BE2C (cell line): ENCODE measurements at regions not wholly inside any gene's neighbourhood (a gene's known extent, or its start where the extent isn't known, plus 50 kb on each side); places are given as distances from the start of the nearest gene placed in this dataset.

Experiments
- DNase-seq: peaks from one replicate; pipeline ENCODE4 v3.0.0-alpha.2; 2020
- H3K27me3 ChIP-seq: fragments of 250-450 bp; sonication (Bioruptor Pico); 2 replicates; pipeline ENCODE4 v1.5.1; 2020; ENCODE audit warnings: mild to moderate bottlenecking
- H3K36me3 ChIP-seq: fragments of 250-450 bp; sonication (Bioruptor Pico); 2 replicates; pipeline ENCODE4 v1.5.1; 2020; ENCODE audit warnings: mild to moderate bottlenecking
- H3K4me1 ChIP-seq: fragments of 250-450 bp; sonication (Bioruptor Pico); 2 replicates; pipeline ENCODE4 v1.5.1; 2020
- H3K4me3 ChIP-seq: 2 replicates; pipeline ENCODE4 v1.5.1; 2011; ENCODE audit warnings: low read depth, low read length
- H3K9me3 ChIP-seq: fragments of 250-450 bp; sonication (Bioruptor Pico); 2 replicates; pipeline ENCODE4 v1.5.1; 2020
- TF ChIP-seq, protein P1 (sequence below): IDR thresholded peaks from 2 replicates; pipeline ENCODE4 v1.5.1; 2012; ENCODE audit warnings: mild to moderate bottlenecking, low read depth, low read length

DNA sequence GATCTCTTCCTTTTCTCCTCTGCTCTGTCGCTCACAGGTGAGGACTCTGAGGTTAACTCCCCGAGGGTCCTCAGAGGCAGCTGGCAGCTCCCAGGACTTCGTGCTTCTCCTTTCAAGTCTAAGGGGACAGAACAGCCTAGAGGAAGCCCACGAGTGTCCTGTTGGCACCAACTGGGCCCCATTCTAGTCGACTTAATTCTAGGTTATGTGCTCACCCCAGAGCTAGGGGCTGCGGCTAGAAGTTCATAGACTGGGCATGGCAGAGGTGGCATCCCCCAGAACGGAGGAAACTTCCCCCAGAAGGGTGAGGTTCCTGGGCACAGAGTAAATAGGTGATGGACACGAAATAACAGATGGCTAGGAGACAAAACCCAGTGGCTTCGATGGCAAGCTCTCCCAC, 259.4 kb downstream of the TEX36 start:
- TF ChIP-seq, protein P1, sequence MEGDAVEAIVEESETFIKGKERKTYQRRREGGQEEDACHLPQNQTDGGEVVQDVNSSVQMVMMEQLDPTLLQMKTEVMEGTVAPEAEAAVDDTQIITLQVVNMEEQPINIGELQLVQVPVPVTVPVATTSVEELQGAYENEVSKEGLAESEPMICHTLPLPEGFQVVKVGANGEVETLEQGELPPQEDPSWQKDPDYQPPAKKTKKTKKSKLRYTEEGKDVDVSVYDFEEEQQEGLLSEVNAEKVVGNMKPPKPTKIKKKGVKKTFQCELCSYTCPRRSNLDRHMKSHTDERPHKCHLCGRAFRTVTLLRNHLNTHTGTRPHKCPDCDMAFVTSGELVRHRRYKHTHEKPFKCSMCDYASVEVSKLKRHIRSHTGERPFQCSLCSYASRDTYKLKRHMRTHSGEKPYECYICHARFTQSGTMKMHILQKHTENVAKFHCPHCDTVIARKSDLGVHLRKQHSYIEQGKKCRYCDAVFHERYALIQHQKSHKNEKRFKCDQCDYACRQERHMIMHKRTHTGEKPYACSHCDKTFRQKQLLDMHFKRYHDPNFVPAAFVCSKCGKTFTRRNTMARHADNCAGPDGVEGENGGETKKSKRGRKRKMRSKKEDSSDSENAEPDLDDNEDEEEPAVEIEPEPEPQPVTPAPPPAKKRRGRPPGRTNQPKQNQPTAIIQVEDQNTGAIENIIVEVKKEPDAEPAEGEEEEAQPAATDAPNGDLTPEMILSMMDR, result no peak
- DNase-seq, result no peak
- Histone ChIP-seq H3K9me3 (no peaks in the 10 kb centered on the region), H3K27me3 (no peaks in the 10 kb centered on the region), H3K36me3 (no peaks in the 10 kb centered on the region), H3K4me3 (no peak overlapping the region), H3K4me1 (no peaks in the 10 kb centered on the region)

DNA sequence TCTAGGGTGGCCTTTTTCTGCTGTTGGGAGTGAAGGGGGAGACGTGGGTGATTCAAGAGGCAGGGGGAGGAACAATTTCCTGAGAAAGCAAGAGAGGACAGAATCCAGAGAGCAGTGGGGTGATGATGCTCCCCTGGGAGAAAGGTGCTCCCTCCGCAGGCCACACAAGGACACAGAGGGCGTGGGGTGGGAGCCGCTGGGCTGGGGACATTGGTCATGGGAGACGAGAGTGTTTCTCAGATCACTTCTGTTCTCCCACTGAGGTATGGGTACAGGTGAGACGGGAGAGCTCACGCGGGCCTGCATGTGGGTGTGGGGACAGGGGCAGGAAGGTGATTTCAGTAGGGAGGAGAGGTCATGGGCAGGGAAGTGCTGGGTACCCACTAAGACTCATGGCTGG, 259.5 kb upstream of the CTBP2 start:
- H3K4me1 ChIP-seq, result no peaks in the 10 kb centered on the region
- no peak overlapping the region for H3K4me3 ChIP-seq
- no peaks in the 10 kb centered on the region for H3K36me3 ChIP-seq
- H3K9me3 ChIP-seq, result no peaks in the 10 kb centered on the region
- no peak for DNase-seq
- TF ChIP-seq, protein P1, result no peak
- no peaks in the 10 kb centered on the region for H3K27me3 ChIP-seq

DNA sequence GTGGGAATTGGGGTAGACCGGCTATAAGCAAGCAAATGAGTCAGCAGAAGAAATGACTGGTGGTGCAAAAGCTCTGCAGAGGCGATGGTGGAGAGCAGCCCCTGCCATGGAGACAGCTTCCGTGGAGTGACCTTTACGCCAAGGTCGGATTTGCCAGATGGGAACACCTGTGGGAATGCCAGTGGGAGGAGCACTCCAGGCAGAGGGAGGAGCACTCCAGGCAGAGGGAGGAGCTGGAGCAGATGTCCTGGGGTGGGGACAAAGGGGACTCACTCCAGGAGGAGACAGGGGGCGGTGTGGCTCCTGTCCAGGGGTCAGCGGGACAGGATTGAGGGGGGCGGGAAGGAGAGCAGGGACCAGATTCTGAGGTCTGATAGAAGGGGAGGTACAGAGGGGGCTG, 258.8 kb upstream of the CTBP2 start:
- TF ChIP-seq, protein P1, result no peak

DNA sequence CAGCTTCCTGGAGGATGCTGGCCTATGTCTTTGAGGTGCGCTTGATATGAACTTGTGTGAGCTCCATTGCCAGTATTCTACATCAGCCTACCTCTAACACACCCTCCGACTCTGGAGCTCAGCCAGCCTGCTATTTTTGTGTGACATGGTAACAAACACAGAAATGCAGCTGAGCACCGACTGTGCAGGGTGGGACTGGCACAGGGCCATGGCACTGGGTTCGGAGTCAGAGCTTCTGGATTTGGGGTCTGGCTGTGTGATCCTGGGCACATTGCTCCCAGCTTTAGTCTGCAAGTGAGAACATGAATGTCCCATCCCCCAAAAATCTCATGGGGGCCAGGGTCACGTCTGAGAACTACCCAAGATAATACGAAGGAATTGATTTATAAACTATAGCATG, 257.2 kb upstream of the CTBP2 start:
- TF ChIP-seq, protein P1, result no peak
- no peak for DNase-seq
- no peaks in the 10 kb centered on the region for H3K27me3 ChIP-seq

More for the DNA sequence above, 258.8 kb upstream of the CTBP2 start:
- no peak for DNase-seq
- H3K9me3 ChIP-seq, result no peaks in the 10 kb centered on the region
- no peaks in the 10 kb centered on the region for H3K27me3 ChIP-seq
- H3K4me3 ChIP-seq, result no peak overlapping the region
- no peaks in the 10 kb centered on the region for H3K36me3 ChIP-seq
- H3K4me1 ChIP-seq, result no peaks in the 10 kb centered on the region

DNA sequence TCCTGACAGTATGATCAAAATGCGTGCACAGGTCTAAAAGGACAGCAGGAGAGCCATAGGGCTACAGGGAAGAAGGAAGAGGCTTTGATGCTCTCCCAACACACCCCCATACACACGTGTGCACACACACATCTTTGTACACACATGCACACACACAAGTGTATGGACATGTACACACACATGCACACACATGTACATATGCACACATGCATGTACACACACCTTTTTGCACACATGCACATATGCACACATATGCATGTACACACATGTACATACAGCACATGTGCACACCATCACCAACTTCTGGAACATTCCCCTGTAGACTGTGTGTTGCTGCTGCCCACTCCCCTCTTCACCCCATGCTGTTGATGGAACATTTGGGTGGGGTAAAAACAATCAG, 255.6 kb upstream of the CTBP2 start:
- H3K4me3 ChIP-seq, result no peak overlapping the region
- H3K9me3 ChIP-seq, result no peaks in the 10 kb centered on the region
- no peaks in the 10 kb centered on the region for H3K36me3 ChIP-seq
- H3K4me1 ChIP-seq, result no peaks in the 10 kb centered on the region
- no peaks in the 10 kb centered on the region for H3K27me3 ChIP-seq
- TF ChIP-seq, protein P1, result no peak
- DNase-seq, result no peak

More for the DNA sequence above, 257.2 kb upstream of the CTBP2 start:
- Histone ChIP-seq H3K36me3 (no peaks in the 10 kb centered on the region), H3K9me3 (no peaks in the 10 kb centered on the region), H3K4me3 (no peak overlapping the region), H3K4me1 (no peaks in the 10 kb centered on the region)

DNA sequence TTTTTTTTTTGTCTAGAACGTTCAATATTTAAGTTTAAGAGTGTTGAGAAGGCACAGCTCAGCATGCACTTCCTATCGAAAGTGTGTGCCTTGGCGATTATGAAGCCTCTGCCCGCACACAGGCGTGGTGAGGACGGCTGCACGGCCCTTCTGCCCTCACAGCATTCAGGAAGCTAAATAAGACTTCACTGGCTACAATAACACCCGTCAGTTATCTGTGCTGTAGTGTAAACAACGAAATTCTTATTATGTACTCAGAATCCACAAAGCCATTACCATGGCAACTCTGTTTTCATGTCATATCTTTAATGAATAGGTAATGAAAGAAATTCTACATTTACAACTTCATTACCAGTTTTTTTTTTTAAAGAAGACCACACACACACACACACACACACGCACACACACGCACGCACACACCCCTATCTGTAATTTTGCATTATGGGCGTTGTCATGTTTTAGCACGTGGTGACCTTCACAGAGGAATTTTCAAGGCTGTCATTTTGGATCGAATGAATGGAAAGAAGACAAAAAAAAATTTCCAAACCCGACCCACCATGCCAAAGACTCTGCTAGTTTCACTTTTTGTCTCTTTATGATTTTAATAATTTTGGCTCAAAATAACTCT, 254.8 kb upstream of the CTBP2 start:
- H3K27me3 ChIP-seq, result no peaks in the 10 kb centered on the region
- DNase-seq, result no peak
- no peaks in the 10 kb centered on the region for H3K9me3 ChIP-seq
- no peaks in the 10 kb centered on the region for H3K36me3 ChIP-seq
- H3K4me1 ChIP-seq, result no peaks in the 10 kb centered on the region
- no peak overlapping the region for H3K4me3 ChIP-seq
- TF ChIP-seq, protein P1, result no peak
